ENCODE measurements at regions not wholly inside any gene's neighbourhood (a gene's known extent, or its start where the extent isn't known, plus 50 kb on each side); places are given as distances from the start of the nearest gene placed in this dataset.

- no peak for DNase-seq
Observed at GRCh38 chr4:129561886-129562671, 466.1 kb downstream of the C4orf33 start.

GRCh38 chr4:129565214-129565613 is 469.3 kb downstream of the C4orf33 start:
- no peak for DNase-seq

GRCh38 chr4:129570326-129570725 is 474.4 kb downstream of the C4orf33 start:
- DNase-seq, result no peak

GRCh38 chr4:129578336-129578735 is 482.4 kb downstream of the C4orf33 start:
- no peak for DNase-seq

GRCh38 chr4:129581305-129581704 is 485.4 kb downstream of the C4orf33 start:
- no peak for DNase-seq

GRCh38 chr4:129583868-129584267 is 487.9 kb downstream of the C4orf33 start:
- DNase-seq, result no peak

- no peak for DNase-seq
Observed at GRCh38 chr4:129598582-129598981, 502.6 kb downstream of the C4orf33 start.

- no peak for DNase-seq
Observed at GRCh38 chr4:129600898-129601297, 504.9 kb downstream of the C4orf33 start.

GRCh38 chr4:129602447-129602846 is 506.5 kb downstream of the C4orf33 start:
- no peak for DNase-seq

- DNase-seq, result no peak
Observed at GRCh38 chr4:129603241-129603931, 507.4 kb downstream of the C4orf33 start.

GRCh38 chr4:129604632-129605255 is 508.8 kb downstream of the C4orf33 start:
- DNase-seq, result no peak

GRCh38 chr4:129614611-129615010 is 518.7 kb downstream of the C4orf33 start:
- DNase-seq, result no peak

- DNase-seq, result no peak
Observed at GRCh38 chr4:129622566-129622965, 526.6 kb downstream of the C4orf33 start.

- DNase-seq, result no peak
Observed at GRCh38 chr4:129623233-129623875, 527.4 kb downstream of the C4orf33 start.

GRCh38 chr4:129641179-129641578 is 545.2 kb downstream of the C4orf33 start:
- DNase-seq, result peak; percentile 43

- DNase-seq, result no peak
Observed at GRCh38 chr4:129645461-129645860, 549.5 kb downstream of the C4orf33 start.

GRCh38 chr4:129668092-129668491 is 572.1 kb downstream of the C4orf33 start:
- no peak for DNase-seq

- no peak for DNase-seq
Observed at GRCh38 chr4:129672941-129673340, 577.0 kb downstream of the C4orf33 start.

GRCh38 chr4:129675036-129675435 is 579.1 kb downstream of the C4orf33 start:
- DNase-seq, result no peak

- DNase-seq, result no peak
Observed at GRCh38 chr4:129676934-129677333, 581.0 kb downstream of the C4orf33 start.

GRCh38 chr4:129682586-129682985 is 586.6 kb downstream of the C4orf33 start:
- DNase-seq, result no peak

- DNase-seq, result no peak
Observed at GRCh38 chr4:129707949-129708348, 612.0 kb downstream of the C4orf33 start.

- DNase-seq, result no peak
Observed at GRCh38 chr4:129708784-129709183, 612.8 kb downstream of the C4orf33 start.

Measured in SHP77 treated with DMSO at 0.1 percent for 48 hours (cell line).